Stimulated activated naive CD8-positive, alpha-beta T cell treated with anti-CD3 and anti-CD28 coated beads, Interleukin-15, amount 100 ng/mL, for 72 hours (primary cell): ENCODE measurements at regions not wholly inside any gene's neighbourhood (a gene's known extent, or its start where the extent isn't known, plus 50 kb on each side); places are given as distances from the start of the nearest gene placed in this dataset.

Source experiments
- ATAC-seq: fragments of 150-1000 bp; cut with Tn5 transposase; 2 replicates; pipeline ENCODE4 v1.10.0; 2021; ENCODE audit warnings: mild to moderate bottlenecking, moderate library complexity
- DNase-seq, 2 donors: peaks; one replicate each; pipeline ENCODE4 v3.0.0; 2021 to 2022
- H3K27ac Mint-ChIP-seq, 2 donors: one replicate each; pipeline ENCODE4 v1.8.0; 2022; ENCODE audit warnings: mild to moderate bottlenecking in 2 of 2, mixed read lengths in 2 of 2, moderate library complexity in 2 of 2
- H3K27me3 Mint-ChIP-seq: one replicate; pipeline ENCODE4 v1.8.0; 2022; ENCODE audit warnings: mixed read lengths
- H3K4me1 Mint-ChIP-seq: one replicate; pipeline ENCODE4 v1.8.0; 2022; ENCODE audit warnings: mild to moderate bottlenecking, mixed read lengths
- H3K4me3 Mint-ChIP-seq, 2 donors: one replicate each; pipeline ENCODE4 v1.8.0; 2022; ENCODE audit warnings: mild to moderate bottlenecking in 2 of 2, mixed read lengths in 2 of 2, moderate library complexity in 1 of 2
- H3K9me3 Mint-ChIP-seq, 2 donors: one replicate each; pipeline ENCODE4 v1.8.0; 2022; ENCODE audit warnings: mixed read lengths in 2 of 2

DNA sequence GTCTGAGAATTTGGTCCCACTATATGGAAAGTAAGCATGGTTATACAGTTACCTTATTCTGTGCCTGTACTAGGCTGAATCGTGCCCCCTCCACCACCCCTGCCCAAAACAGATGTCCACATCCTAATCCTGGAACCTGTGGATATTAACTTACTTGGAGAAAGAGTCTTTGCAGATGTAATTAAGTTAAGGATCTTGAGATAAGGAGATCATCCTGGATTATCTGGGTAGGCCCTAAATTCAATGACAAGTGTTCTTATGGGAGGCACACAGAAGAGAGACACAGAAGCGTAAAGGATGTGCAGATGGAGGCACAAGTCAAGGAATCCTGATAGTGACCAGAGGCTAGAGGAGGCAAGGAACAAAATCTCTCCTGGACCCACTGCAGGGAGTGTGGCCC, 116.7 kb upstream of the MAN1A1 start:
- Mint-ChIP-seq H3K4me3 (no peak overlapping the region), H3K4me1 (peaks cover 7% of the 10 kb centered on the region), H3K27ac (no peak overlapping the region), H3K9me3 (peaks cover 0 to 25% of the 10 kb centered on the region in 2 donors), H3K27me3 (no peaks in the 10 kb centered on the region)
- DNase-seq: no peak
- no peak for ATAC-seq

- Mint-ChIP-seq H3K27ac (peak overlapping the region; percentile 77 to 85), H3K9me3 (peaks cover 12 to 20% of the 10 kb centered on the region in 2 donors), H3K4me1 (peaks cover 12% of the 10 kb centered on the region), H3K4me3 (no peak overlapping the region), H3K27me3 (no peaks in the 10 kb centered on the region)
- DNase-seq (peak in 1 of 2 donors; percentile 33), ATAC-seq (peak; percentile 90)
Observed at GRCh38 chr6:119463081-119463626, 113.6 kb upstream of the MAN1A1 start.

DNA sequence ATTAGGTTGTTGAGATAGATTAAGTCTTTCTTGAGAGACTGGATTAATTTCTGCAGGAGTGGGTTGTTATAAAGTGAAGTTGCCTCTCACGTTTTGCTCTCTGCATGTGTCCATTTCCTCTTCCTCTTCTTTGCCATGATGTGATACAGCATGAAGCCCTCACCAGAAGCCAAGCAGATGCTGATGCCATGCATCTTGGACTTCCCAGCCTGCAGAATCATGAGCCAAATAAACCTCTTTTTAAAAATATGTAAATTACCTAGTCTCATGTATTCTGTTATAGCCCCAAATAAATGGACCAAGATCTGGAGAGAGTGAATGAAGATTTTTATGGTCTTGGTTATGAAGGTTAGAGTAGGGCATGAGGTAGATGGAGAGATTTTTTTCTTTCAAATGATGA, 111.6 kb upstream of the MAN1A1 start:
- Mint-ChIP-seq H3K9me3 (peaks cover 12 to 20% of the 10 kb centered on the region in 2 donors), H3K27ac (no peak overlapping the region), H3K4me3 (no peak overlapping the region), H3K27me3 (no peaks in the 10 kb centered on the region), H3K4me1 (peaks cover 12% of the 10 kb centered on the region)
- DNase-seq: no peak
- no peak for ATAC-seq

DNA sequence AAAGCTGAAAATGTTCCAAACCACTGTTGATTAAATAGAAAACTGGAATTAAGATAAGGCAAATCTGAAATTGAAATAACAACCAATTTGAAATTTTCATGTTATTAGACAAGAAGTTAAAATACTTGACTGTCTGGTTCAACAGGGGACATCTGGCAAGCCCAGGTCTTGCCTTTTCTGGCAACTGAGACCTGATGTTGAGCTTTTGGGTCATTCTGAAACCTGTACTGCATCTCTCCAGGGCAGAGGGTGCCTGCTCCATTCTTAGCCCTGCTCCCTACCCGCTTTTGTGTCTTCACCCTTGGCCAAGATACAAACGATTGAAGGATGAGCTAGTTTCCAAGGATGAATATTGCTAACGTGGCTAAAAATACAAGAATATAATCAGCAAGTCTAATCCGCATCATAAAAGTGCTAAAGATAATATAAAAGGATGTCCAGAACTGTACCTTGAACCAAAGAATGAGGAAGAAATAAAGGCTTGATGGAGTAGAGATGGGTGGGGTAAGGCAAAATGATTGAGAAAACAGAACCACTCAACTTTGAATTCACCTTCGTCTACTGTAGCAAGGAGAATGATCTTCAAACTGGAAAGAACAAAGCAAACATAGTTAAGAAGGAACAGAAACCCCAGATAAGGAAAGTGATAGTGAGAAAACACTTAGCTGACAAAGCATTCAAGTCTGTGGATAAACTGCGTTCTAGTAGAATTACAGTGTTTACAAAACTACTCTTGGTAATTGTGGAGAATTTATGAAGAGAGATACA, 109.8 kb upstream of the MAN1A1 start:
- DNase-seq: no peak
- H3K27me3 Mint-ChIP-seq: no peaks in the 10 kb centered on the region
- peaks cover 12% of the 10 kb centered on the region for H3K4me1 Mint-ChIP-seq
- H3K4me3 Mint-ChIP-seq: no peak overlapping the region
- H3K9me3 Mint-ChIP-seq: peaks cover 12 to 20% of the 10 kb centered on the region in 2 donors
- no peak for ATAC-seq
- no peak overlapping the region for H3K27ac Mint-ChIP-seq

- no peak for DNase-seq
- H3K9me3 Mint-ChIP-seq: peaks cover 0 to 6% of the 10 kb centered on the region in 2 donors
- ATAC-seq: no peak
- no peaks in the 10 kb centered on the region for H3K27me3 Mint-ChIP-seq
- H3K4me1 Mint-ChIP-seq: peaks cover 5% of the 10 kb centered on the region
- no peak overlapping the region for H3K27ac Mint-ChIP-seq
- H3K4me3 Mint-ChIP-seq: no peak overlapping the region
Observed at GRCh38 chr6:119454714-119455113, 105.2 kb upstream of the MAN1A1 start.

- no peaks in the 10 kb centered on the region for H3K27me3 Mint-ChIP-seq
- H3K9me3 Mint-ChIP-seq: peaks cover 0 to 3% of the 10 kb centered on the region in 2 donors
- no peaks in the 10 kb centered on the region for H3K4me1 Mint-ChIP-seq
- DNase-seq: no peak
- no peak overlapping the region for H3K4me3 Mint-ChIP-seq
- peak; percentile 13 for ATAC-seq
- peak overlapping the region in 1 of 2 donors; percentile 4 for H3K27ac Mint-ChIP-seq
Observed at GRCh38 chr6:119453242-119454200, 104.0 kb upstream of the MAN1A1 start.

DNA sequence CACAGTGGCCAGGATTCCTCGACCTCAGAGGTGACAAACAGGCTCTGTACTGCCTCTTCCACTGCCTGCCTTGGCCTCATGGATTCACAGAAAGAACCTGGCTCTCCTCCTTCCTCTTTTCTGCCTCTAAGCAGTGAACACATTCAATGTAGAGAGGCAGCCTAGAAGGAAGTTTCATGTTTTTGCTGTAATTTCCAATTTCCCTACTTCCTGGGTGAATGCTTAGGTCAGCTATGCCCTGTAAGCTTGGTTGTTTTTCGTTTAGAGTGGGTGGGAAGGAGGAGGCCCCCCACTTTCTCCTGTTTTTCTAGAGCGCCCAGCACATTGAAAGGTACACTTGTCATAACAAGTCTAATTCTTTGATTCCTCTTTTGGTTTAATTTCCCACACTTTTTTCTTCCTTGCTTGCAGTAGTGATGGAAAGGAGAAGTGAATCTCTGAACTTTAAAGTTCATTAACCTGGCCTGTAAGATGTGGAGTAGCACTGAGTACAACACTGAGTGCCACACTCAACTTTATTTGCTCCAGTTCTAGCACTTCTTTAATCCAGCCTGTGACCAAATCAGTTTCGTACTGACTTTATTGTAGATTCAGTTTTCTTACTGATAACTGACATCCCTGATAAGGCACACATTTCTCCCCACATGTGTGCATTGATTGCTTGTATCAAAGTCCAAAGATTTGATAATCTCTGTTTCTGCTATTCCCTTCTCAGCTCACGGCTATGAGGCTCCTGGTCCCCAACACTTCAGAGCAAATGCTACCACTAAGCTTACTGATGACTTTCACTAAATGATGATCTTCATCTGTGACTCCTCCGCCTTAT, 100.0 kb upstream of the MAN1A1 start:
- no peak for DNase-seq
- Mint-ChIP-seq H3K4me3 (no peak overlapping the region), H3K27me3 (no peaks in the 10 kb centered on the region), H3K27ac (no peak overlapping the region), H3K9me3 (peaks cover 0 to under 1% of the 10 kb centered on the region in 2 donors), H3K4me1 (peaks cover 18% of the 10 kb centered on the region)
- ATAC-seq: no peak

GRCh38 chr6:119447921-119448320, 98.4 kb upstream of the MAN1A1 start:
- Mint-ChIP-seq H3K4me3 (no peak overlapping the region), H3K27ac (no peak overlapping the region), H3K9me3 (peaks cover 0 to 5% of the 10 kb centered on the region in 2 donors), H3K4me1 (peaks cover 34% of the 10 kb centered on the region), H3K27me3 (no peaks in the 10 kb centered on the region)
- ATAC-seq (no peak), DNase-seq (no peak)

- DNase-seq (no peak), ATAC-seq (no peak)
- Mint-ChIP-seq H3K27me3 (no peaks in the 10 kb centered on the region), H3K4me3 (peak overlapping the region in 1 of 2 donors; percentile 41), H3K9me3 (peaks cover 0 to 5% of the 10 kb centered on the region in 2 donors), H3K27ac (peak overlapping the region in 1 of 2 donors; percentile 79), H3K4me1 (peaks cover 37% of the 10 kb centered on the region)
Observed at GRCh38 chr6:119446609-119447008, 97.0 kb upstream of the MAN1A1 start.

GRCh38 chr6:119446115-119446554, 96.6 kb upstream of the MAN1A1 start:
- Mint-ChIP-seq H3K9me3 (peaks cover 0 to 5% of the 10 kb centered on the region in 2 donors), H3K4me1 (peaks cover 37% of the 10 kb centered on the region), H3K27ac (peak overlapping the region in 1 of 2 donors; percentile 79), H3K27me3 (no peaks in the 10 kb centered on the region), H3K4me3 (peak overlapping the region in 1 of 2 donors; percentile 41)
- no peak for DNase-seq
- ATAC-seq: peak; percentile 80

DNA sequence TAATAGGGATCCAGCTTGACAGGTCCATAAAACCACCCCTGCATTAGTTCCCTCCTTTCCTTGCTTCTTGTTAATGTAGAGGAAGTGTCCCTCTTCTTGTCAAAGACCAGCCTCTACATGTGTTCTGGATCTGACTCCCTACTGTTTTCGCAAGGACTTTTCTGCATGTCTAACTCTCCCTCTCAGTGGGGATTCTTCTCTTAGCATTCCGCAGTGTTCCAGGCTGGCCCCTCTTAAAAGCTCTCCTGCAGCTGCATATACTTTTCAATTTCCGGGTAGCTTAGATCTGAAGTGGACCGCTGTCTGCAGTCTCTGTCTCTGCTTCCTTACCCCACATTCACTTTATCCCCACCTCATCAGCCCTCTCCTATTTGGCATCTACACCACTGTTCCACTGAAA, 96.1 kb upstream of the MAN1A1 start:
- DNase-seq: no peak
- peaks cover 37% of the 10 kb centered on the region for H3K4me1 Mint-ChIP-seq
- peaks cover 0 to 5% of the 10 kb centered on the region in 2 donors for H3K9me3 Mint-ChIP-seq
- H3K27me3 Mint-ChIP-seq: no peaks in the 10 kb centered on the region
- ATAC-seq: no peak
- H3K27ac Mint-ChIP-seq: peak overlapping the region in 1 of 2 donors; percentile 79
- H3K4me3 Mint-ChIP-seq: no peak overlapping the region

DNA sequence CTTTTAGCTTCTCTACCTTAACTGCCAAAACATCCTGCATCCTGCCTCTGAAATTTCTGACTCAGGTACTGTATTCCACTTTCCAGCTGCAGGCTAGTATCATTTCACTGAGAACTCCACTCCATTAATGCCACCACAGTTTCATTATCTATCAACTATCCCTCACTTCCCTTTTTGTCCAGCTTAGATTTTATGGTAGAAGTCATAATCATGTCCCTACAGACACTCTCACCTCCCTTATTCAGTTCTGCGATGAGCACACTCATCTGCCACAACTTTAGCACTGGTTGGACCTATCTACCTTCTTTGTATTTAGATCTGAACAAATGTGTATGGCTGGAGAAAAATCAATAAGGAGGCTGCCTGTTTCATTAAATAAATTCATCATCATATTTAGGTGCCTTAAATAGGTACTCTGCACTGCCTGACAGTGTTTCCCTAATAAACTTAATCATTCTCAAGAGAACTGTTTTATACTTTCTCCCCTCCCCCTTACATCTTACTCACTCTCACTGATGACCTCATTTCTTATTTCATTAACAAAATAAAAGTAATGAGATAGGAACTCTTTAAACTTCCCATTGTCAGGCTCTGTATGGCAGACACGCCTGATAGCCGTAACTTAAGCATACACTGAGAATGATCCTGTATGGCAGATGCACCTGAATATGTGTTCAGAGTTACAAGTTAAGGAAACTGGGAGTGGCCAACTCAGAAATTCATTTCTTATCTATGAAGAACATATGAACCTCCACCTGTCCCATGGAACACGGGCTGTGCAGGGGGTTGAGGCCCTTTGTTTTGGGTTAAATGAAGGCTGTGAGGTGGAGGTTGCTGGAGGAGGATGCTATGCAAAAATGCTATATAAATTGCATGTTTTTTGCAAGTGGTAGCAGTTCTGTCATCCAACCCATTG, 95.3 kb upstream of the MAN1A1 start:
- ATAC-seq (no peak), DNase-seq (no peak)
- no peaks in the 10 kb centered on the region for H3K27me3 Mint-ChIP-seq
- H3K4me3 Mint-ChIP-seq: no peak overlapping the region
- H3K9me3 Mint-ChIP-seq: peaks cover 0 to 5% of the 10 kb centered on the region in 2 donors
- H3K27ac Mint-ChIP-seq: no peak overlapping the region
- H3K4me1 Mint-ChIP-seq: peaks cover 37% of the 10 kb centered on the region

GRCh38 chr6:119443993-119444641, 94.6 kb upstream of the MAN1A1 start:
- H3K27me3 Mint-ChIP-seq: no peaks in the 10 kb centered on the region
- DNase-seq (no peak), ATAC-seq (no peak)
- no peak overlapping the region for H3K4me3 Mint-ChIP-seq
- H3K4me1 Mint-ChIP-seq: peaks cover 37% of the 10 kb centered on the region
- no peak overlapping the region for H3K27ac Mint-ChIP-seq
- H3K9me3 Mint-ChIP-seq: peaks cover 0 to 5% of the 10 kb centered on the region in 2 donors
